Right lobe of liver (tissue), 6 donors: ENCODE measurements at regions not wholly inside any gene's neighbourhood (a gene's known extent, or its start where the extent isn't known, plus 50 kb on each side); places are given as distances from the start of the nearest gene placed in this dataset.

Experiments
- ATAC-seq, 4 donors: fragments of 200-7000 bp; cut with Tn5 transposase; one replicate each; pipeline ENCODE4 v1.9.1; 2020; ENCODE audit warnings: mild to moderate bottlenecking in 4 of 4, moderate library complexity in 4 of 4
- DNase-seq, 3 donors: peaks; one replicate each; pipeline ENCODE4 v3.0.0-alpha.2; 2020
- H3K27ac ChIP-seq, 3 donors: fragments of 200-600 bp; one replicate each; pipeline ENCODE4 v1.8.0; 2022
- H3K27me3 ChIP-seq, 2 donors: fragments of 200-600 bp; one replicate each; pipeline ENCODE4 v1.8.0; 2022
- H3K36me3 ChIP-seq, 4 donors: fragments of 200-600 bp; sonication (generic) in 1 of 4; one replicate each; pipeline versions ENCODE4 v1.5.1 to v1.8.0; 2017 to 2022; ENCODE audit warnings: control low read depth in 1 of 4
- H3K4me1 ChIP-seq, 4 donors: fragments of 200-600 bp; sonication (generic) in 1 of 4; one replicate each; pipeline versions ENCODE4 v1.5.1 to v1.8.0; 2017 to 2022; ENCODE audit warnings: control low read depth in 1 of 4
- H3K4me3 ChIP-seq, 3 donors: fragments of 200-600 bp; one replicate each; pipeline ENCODE4 v1.8.0; 2022
- H3K9me3 ChIP-seq, 4 donors: fragments of 200-600 bp; sonication (generic) in 1 of 4; one replicate each; pipeline versions ENCODE4 v1.5.1 to v1.8.0; 2017 to 2022; ENCODE audit warnings: control low read depth in 1 of 4
- POLR2A ChIP-seq: fragments of 450-650 bp; IDR thresholded peaks from one replicate; pipeline ENCODE4 v1.6.1; 2017; ENCODE audit warnings: antibody characterized with exemption, mild to moderate bottlenecking
- WGBS: methylation state at CpG from one replicate; pipeline ENCODE4 v1.1.6; 2018; ENCODE audit warnings: low coverage, low lambda C conversion rate; ENCODE audit not compliant: insufficient coverage; ENCODE audit errors: missing lambda C conversion rate; 5-methylcytosine and 5-hydroxymethylcytosine counted together
- intact Hi-C, 2 donors: fragments of 100-400 bp; cut with DNase I; formaldehyde crosslinking; loops; one replicate each; pipeline versions ENCODE4 v1.11.2 to v1.14.1; 2022
- TF ChIP-seq, protein P1 (sequence below), 4 donors: fragments of 200-600 bp in 3 of 4; fragments of 450-650 bp in 1 of 4; IDR thresholded peaks; one replicate each; pipeline versions ENCODE4 v1.5.1 to v1.8.0; 2016 to 2022; ENCODE audit warnings: antibody characterized with exemption in 4 of 4, mild to moderate bottlenecking in 2 of 4
- donor health status: DM: no; HTN: yes; CAD: no.
- donor health status: DM: no; HTN: no; CAD: no.
- donor health status: DM: no; HTN: no; CAD: no.
- donor health status: DM: no; HTN: yes; CAD: no.
- donor health status: DM: no; HTN: yes; CAD: no.

DNA sequence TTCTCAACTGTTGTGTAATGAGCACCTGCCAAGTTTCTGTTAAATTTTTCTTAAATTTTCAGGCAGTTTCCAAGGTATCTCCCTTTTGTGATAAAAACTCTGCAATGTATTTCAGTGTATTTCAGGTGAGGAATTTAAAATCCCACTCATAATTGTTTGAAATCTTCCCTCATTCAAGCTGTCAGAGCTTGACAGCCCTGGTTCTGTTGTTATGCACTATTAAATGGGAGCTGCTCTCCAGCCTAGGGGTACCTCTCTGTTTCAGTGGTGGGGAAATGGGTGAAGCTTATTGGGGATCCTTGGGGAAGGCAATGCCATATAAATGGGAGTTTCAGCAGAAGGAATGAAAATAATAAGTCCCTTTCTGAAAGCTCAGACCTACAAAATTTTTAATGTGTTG is 178.0 kb upstream of the TMCO5A start:
- no peaks in the 10 kb centered on the region for H3K36me3 ChIP-seq

DNA sequence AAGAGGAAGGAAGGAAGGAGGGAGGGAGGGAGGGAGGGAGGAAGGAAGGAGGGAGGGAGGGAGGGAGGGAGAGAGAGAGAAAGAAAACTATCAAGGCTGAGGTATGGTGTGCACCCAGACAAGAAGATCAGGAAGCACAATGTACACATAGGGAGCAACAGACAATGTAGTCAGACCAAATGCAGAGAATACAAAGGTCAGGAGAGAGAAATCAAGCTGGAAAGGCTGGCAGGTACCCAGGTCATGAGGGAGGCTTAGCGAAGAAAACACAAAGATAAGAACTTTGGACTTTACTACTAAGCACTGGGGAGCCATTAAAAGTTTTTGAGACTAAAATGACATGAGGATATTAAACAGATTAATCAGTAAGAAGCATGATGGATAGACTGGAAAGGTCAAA is 176.0 kb upstream of the TMCO5A start:
- no peaks in the 10 kb centered on the region for H3K27me3 ChIP-seq
- WGBS: 0% methylated on average over 1 of the region's 1 CpG
- H3K4me1 ChIP-seq: peaks cover 0 to 10% (median 2%) of the 10 kb centered on the region in 4 donors
- intact Hi-C loops: no loop called here
- H3K27ac ChIP-seq: peak overlapping the region in 2 of 3 donors; percentile 59 to 66
- no peaks in the 10 kb centered on the region for H3K36me3 ChIP-seq
- TF ChIP-seq, protein P1, sequence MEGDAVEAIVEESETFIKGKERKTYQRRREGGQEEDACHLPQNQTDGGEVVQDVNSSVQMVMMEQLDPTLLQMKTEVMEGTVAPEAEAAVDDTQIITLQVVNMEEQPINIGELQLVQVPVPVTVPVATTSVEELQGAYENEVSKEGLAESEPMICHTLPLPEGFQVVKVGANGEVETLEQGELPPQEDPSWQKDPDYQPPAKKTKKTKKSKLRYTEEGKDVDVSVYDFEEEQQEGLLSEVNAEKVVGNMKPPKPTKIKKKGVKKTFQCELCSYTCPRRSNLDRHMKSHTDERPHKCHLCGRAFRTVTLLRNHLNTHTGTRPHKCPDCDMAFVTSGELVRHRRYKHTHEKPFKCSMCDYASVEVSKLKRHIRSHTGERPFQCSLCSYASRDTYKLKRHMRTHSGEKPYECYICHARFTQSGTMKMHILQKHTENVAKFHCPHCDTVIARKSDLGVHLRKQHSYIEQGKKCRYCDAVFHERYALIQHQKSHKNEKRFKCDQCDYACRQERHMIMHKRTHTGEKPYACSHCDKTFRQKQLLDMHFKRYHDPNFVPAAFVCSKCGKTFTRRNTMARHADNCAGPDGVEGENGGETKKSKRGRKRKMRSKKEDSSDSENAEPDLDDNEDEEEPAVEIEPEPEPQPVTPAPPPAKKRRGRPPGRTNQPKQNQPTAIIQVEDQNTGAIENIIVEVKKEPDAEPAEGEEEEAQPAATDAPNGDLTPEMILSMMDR (IDR thresholded peaks at IDR 0.05): no peak
- no peak for TF ChIP-seq POLR2A
- H3K4me3 ChIP-seq: no peak overlapping the region
- H3K9me3 ChIP-seq: no peaks in the 10 kb centered on the region
- DNase-seq (peak; percentile 71 to 75 (median 72)), ATAC-seq (peak; percentile 89 to 98 (median 95))

More for the DNA sequence above, 178.0 kb upstream of the TMCO5A start:
- Histone ChIP-seq H3K4me1 (peaks cover 0 to 10% (median 2%) of the 10 kb centered on the region in 4 donors), H3K4me3 (no peak overlapping the region), H3K27me3 (no peaks in the 10 kb centered on the region), H3K27ac (no peak overlapping the region), H3K9me3 (no peaks in the 10 kb centered on the region)
- TF ChIP-seq POLR2A: no peak
- intact Hi-C loops: no loop called here
- no peak for DNase-seq
- no peak for ATAC-seq

DNA sequence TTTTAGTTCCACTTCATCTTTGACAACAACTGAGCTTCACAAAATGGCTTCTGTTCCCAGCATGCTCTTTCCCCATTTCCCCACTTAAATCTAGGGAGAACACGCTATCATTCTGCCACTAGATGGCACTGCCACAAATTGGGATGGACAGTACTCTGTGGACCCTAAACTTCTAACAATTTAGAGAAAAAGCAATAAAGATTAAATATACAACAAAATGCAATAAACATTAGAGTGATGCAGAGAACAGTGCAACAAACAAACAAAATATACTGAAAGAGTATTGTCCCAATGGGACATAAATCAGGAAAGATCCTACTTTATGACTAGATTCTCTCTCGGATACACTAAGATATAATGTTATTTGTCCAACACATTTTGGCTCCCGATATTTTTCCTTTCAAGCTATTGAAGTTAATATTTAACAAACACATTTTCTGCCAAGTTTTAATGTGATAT is 169.7 kb upstream of the TMCO5A start:
- TF ChIP-seq, protein P1 (IDR thresholded peaks at IDR 0.05): peak; percentile 71 to 90 (median 78)
- TF ChIP-seq POLR2A: no peak
- Histone ChIP-seq H3K4me3 (peak overlapping the region in 2 of 3 donors; percentile 6 to 25), H3K9me3 (no peaks in the 10 kb centered on the region), H3K36me3 (no peaks in the 10 kb centered on the region), H3K4me1 (peaks cover 0 to 15% (median 1%) of the 10 kb centered on the region in 4 donors), H3K27ac (peak overlapping the region; percentile 29 to 48 (median 37)), H3K27me3 (no peaks in the 10 kb centered on the region)
- ATAC-seq (peak; percentile 92 to 96 (median 94)), DNase-seq (peak in 1 of 3 donors; percentile 71)
- 12% methylated on average over 3 of the region's 3 CpGs for WGBS
- intact Hi-C loops: no loop called here

DNA sequence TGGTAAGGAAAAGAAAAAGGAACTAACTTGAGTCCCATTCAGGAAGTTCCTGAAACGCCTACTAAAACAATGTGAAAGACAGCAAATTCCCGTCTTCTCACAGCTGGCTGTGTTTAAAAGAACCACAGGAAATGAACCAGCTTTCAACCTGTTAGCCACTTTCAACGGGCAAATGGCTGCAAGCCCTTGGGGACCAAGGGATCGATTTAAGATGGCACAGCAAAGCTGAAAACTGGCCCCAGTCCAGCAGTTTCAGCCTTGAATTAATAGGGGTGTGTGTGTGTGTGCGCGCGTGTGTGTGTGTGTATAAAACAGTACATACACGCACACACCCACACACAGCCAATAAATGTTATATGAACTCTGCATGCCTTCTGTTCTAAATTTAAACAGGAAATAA is 168.7 kb upstream of the TMCO5A start:
- peaks cover 0 to 15% (median 1%) of the 10 kb centered on the region in 4 donors for H3K4me1 ChIP-seq
- peak in 1 of 4 donors; percentile 19 for ATAC-seq
- no peaks in the 10 kb centered on the region for H3K27me3 ChIP-seq
- no peak for DNase-seq
- H3K27ac ChIP-seq: peak overlapping the region in 2 of 3 donors; percentile 37 to 48
- WGBS: 51% methylated on average over 8 of the region's 8 CpGs
- H3K4me3 ChIP-seq: no peak overlapping the region
- TF ChIP-seq POLR2A: no peak
- intact Hi-C loops: no loop called here
- H3K9me3 ChIP-seq: no peaks in the 10 kb centered on the region
- H3K36me3 ChIP-seq: no peaks in the 10 kb centered on the region

DNA sequence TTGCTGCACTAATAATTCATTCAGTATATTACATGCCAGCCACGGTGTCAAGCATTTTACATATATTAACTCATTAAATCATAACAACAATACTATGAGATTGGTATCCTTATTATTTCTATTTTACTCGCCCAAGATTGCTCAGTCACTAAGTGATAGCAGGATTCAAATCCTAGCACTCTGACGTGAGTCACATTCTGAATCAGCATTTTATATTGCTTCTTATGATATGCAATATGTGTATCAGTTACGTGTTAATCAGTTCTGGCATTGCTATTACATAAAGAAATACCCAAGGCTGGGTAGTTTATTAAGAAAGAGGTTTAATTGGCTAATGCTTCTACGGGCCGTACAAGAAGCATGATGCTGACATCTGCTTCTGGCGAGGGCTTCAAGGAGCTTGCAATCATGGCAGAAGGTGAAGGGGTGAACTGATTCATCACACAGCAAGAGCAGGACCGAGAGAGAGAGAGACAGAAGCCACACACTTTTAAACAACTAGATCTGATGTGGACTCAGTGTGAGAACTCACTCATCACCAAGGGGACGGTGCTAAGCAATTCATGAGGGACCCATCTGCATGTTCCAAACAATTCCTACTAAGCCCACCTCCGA is 166.5 kb upstream of the TMCO5A start:
- Histone ChIP-seq H3K4me3 (no peak overlapping the region), H3K36me3 (no peaks in the 10 kb centered on the region), H3K9me3 (no peaks in the 10 kb centered on the region), H3K27ac (no peak overlapping the region), H3K4me1 (peaks cover 0 to 15% (median 1%) of the 10 kb centered on the region in 4 donors), H3K27me3 (no peaks in the 10 kb centered on the region)
- WGBS: 78% methylated on average over 9 of the region's 10 CpGs
- intact Hi-C loops: no loop called here
- no peak for ATAC-seq
- TF ChIP-seq POLR2A: no peak
- TF ChIP-seq, protein P1 (IDR thresholded peaks at IDR 0.05): no peak
- no peak for DNase-seq
